DND-41 (cell line): ENCODE measurements at regions not wholly inside any gene's neighbourhood (a gene's known extent, or its start where the extent isn't known, plus 50 kb on each side); places are given as distances from the start of the nearest gene placed in this dataset.

Experiments
- CTCF ChIP-seq: IDR thresholded peaks from 2 replicates; pipeline ENCODE4 v1.5.1; 2012; ENCODE audit warnings: borderline replicate concordance, low read length, moderate library complexity, mild to moderate bottlenecking; ENCODE audit not compliant: poor library complexity, severe bottlenecking; ENCODE audit errors: extremely low read depth
- EZH2 ChIP-seq: IDR thresholded peaks from 3 replicates; pipeline ENCODE4 v1.6.1; 2012; ENCODE audit warnings: borderline replicate concordance, low read depth, mild to moderate bottlenecking, moderate library complexity, low read length, inconsistent platforms; ENCODE audit not compliant: severe bottlenecking

- TF ChIP-seq CTCF, result no peak
- TF ChIP-seq EZH2, result no peak
These were observed 102.7 kb upstream of the PELI1 start for GRCh38 chr2:64246962-64247361.
